GM18868 (cell line): ENCODE measurements at regions not wholly inside any gene's neighbourhood (a gene's known extent, or its start where the extent isn't known, plus 50 kb on each side); places are given as distances from the start of the nearest gene placed in this dataset.

ENCODE experiments used
- ATAC-seq: cut with Tn5 transposase; IDR thresholded peaks from one replicate; pipeline ENCODE4 v1.9.1; 2021; ENCODE audit warnings: mild to moderate bottlenecking, moderate library complexity; ENCODE audit not compliant: unreplicated experiment

DNA sequence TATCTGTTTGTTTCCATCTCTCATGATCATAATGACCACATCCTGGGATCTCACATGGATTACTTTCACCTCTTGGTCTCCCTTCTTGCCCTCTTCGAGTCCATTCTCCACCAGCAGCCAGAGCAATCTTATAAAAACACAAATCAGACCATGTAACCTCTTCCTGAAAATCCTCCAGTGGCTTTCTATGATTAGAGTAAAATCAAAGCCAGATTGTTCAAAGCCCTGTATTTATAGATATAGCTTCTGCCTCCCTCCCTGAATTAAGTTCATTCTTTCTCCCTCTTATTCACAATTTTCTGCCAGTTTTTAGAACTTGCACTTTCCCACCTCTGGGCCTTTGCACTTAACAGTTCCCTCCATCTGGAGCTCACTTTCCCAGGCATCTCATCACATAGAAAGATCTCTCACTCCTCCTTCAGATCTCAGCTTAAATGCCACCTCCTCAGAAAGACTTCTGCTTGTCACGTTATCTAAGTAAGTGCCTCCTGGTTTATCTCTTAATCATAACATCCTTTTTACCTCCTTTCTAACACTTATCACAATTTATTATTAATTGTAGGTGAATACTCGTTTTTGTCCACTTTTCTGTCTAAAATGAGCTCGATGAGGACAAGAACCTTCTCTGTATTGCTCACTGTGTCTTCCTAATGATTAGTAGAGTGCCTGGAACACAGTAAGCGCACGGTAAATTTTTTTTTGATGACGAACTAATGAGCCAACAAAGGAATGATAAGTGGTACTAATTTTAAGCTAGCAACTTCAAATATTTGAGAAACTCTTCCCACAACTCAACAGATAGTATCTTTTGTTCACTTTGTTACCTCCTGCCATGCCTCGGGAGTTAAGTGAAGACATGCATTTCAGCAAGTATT, 80.5 kb downstream of the CYB561 start:
- no peak for ATAC-seq

DNA sequence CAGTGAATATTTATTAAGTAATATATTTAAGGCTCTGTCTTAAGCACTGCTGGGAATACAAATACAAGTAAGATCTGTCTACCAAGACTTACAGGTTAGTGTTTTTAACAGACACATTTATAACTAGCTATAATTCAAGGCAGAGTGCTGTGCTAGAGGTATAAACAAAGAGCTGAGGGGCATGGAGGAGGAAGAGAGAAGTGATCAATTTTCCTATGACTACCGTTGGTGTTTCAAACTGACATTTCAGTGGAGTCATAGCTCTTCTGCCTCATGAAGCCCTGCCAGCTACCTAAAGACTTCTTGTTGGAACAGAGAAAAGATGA, 79.9 kb downstream of the CYB561 start:
- ATAC-seq: no peak

- no peak for ATAC-seq
Observed at GRCh38 chr17:63369233-63369632, 76.9 kb downstream of the CYB561 start.

- ATAC-seq: no peak
Observed at GRCh38 chr17:63370696-63371095, 75.4 kb downstream of the CYB561 start.

GRCh38 chr17:63376949-63377348, 69.2 kb downstream of the CYB561 start:
- no peak for ATAC-seq

- no peak for ATAC-seq
Observed at GRCh38 chr17:63378411-63379375, 67.4 kb downstream of the CYB561 start.

DNA sequence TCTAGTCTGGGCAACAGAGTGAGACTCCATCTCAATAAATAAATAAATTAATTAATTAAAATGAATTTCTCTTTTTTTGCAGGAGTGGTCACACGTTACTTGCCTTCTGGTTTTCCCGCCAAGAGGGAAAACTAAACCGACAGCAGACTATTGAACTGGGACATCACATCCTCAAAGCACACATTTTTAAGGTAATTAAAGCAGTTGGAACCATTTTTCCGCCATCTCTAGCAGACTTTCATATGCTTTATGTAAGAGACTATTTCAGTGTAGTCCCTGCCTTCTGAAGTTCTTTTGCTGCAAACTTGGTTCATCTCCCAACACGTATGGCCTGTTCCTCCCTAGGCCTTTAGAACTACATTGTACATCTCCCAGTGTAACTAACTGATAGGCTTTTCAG, 66.5 kb downstream of the CYB561 start:
- ATAC-seq: no peak

DNA sequence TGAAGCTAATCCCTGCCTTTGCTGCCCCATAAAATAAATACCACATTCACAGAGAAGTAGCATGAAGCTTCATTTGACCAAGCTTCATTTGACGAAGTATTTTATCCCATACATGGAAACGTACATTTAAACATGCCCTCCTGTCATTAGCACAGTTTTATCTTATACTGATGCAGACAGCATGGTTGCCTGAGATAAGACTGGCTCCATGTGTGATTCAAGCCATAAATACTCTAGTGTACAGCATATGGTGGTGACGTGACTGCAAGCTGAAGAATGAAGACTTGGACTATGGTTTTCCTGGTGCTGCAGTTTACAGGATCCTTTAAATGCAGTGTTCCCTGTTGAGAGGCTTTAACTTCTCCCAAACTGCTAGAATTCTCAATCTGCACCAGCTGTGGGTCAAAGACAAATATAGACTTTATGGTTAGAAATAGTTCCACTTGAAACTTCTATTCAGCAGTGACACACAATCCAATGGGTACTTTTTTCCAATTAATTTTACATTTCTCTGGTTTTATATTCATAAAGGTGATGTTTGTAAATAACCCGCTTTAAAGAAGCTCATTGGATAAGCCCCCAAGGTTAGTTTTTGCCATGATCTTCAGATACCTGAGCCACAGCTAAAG, 64.9 kb downstream of the CYB561 start:
- no peak for ATAC-seq

- ATAC-seq: no peak
Observed at GRCh38 chr17:63382136-63382535, 64.0 kb downstream of the CYB561 start.
